Common myeloid progenitor, CD34-positive (primary cell): ENCODE measurements at regions not wholly inside any gene's neighbourhood (a gene's known extent, or its start where the extent isn't known, plus 50 kb on each side); places are given as distances from the start of the nearest gene placed in this dataset.

ENCODE experiments used
- CTCF ChIA-PET: fragments of 350-600 bp; sonication (Branson Sonifier 250); formaldehyde crosslinking; loops from one replicate; lab custom pipeline; 2021; ENCODE audit warnings: antibody characterized with exemption; lab: Charles Lee
- POLR2A ChIA-PET: fragments of 350-600 bp; sonication (Branson Sonifier 250); formaldehyde crosslinking; loops from one replicate; lab custom pipeline; 2021; ENCODE audit warnings: antibody characterized with exemption; lab: Charles Lee
- DNase-seq, 3 donors: peaks; one replicate each; pipeline versions ENCODE4 v3.0.0 to v3.0.0-alpha.2; 2013
- H3K27ac ChIP-seq, 2 experiments: 1 replicate in 1 of 2; 2 replicates in 1 of 2; pipeline ENCODE4 v1.7.0; 2013; ENCODE audit warnings: inconsistent platforms in 2 of 2, low read length in 2 of 2, mild to moderate bottlenecking in 2 of 2, low read depth in 1 of 2, moderate library complexity in 1 of 2; ENCODE audit not compliant: severe bottlenecking in 2 of 2, insufficient read depth in 1 of 2, poor library complexity in 1 of 2
- H3K27me3 ChIP-seq, 5 experiments: replicated peaks in 2 of 5; 1 replicate in 3 of 5; 2 replicates in 2 of 5; pipeline versions ENCODE4 v1.6.1 to v1.7.0; 2013; ENCODE audit warnings: low read length in 4 of 5, mild to moderate bottlenecking in 2 of 5, moderate library complexity in 2 of 5, inconsistent platforms in 1 of 5; ENCODE audit not compliant: insufficient read depth in 5 of 5, control insufficient read depth in 4 of 5
- H3K36me3 ChIP-seq, 4 experiments: 1 replicate in 2 of 4; 2 replicates in 2 of 4; pipeline versions ENCODE4 v1.6.1 to v1.7.0; 2013; ENCODE audit warnings: low read length in 3 of 4, control low read depth in 1 of 4, mild to moderate bottlenecking in 1 of 4; ENCODE audit not compliant: control insufficient read depth in 4 of 4, insufficient read depth in 4 of 4
- H3K4me1 ChIP-seq, 4 experiments: 1 replicate in 3 of 4; 2 replicates in 1 of 4; pipeline versions ENCODE4 v1.6.1 to v1.7.1; 2013; ENCODE audit warnings: low read length in 3 of 4, mild to moderate bottlenecking in 3 of 4, control low read depth in 1 of 4, inconsistent platforms in 1 of 4, moderate library complexity in 1 of 4; ENCODE audit not compliant: control insufficient read depth in 4 of 4, insufficient read depth in 4 of 4; ENCODE audit errors: control extremely low read depth in 1 of 4
- H3K4me3 ChIP-seq, 7 experiments: 1 replicate in 4 of 7; 2 replicates in 3 of 7; pipeline versions ENCODE4 v1.5.1 to v1.7.0; 2013; ENCODE audit warnings: mild to moderate bottlenecking in 7 of 7, low read length in 6 of 7, moderate library complexity in 6 of 7, inconsistent platforms in 2 of 7, low read depth in 2 of 7, control low read depth in 1 of 7; ENCODE audit not compliant: insufficient read depth in 4 of 7, control insufficient read depth in 1 of 7; ENCODE audit errors: extremely low read depth in 1 of 7
- H3K9me3 ChIP-seq, 5 experiments: 1 replicate in 4 of 5; 2 replicates in 1 of 5; pipeline versions ENCODE4 v1.6.1 to v1.7.1; 2013; ENCODE audit warnings: low read length in 4 of 5, mild to moderate bottlenecking in 2 of 5, inconsistent platforms in 1 of 5, low read depth in 1 of 5, moderate library complexity in 1 of 5; ENCODE audit not compliant: control insufficient read depth in 4 of 5, insufficient read depth in 2 of 5; ENCODE audit errors: control extremely low read depth in 1 of 5
- WGBS: methylation state at CpG from one replicate; pipeline ENCODE4 v1.1.5; 2013; ENCODE audit not compliant: insufficient coverage; 5-methylcytosine and 5-hydroxymethylcytosine counted together

DNA sequence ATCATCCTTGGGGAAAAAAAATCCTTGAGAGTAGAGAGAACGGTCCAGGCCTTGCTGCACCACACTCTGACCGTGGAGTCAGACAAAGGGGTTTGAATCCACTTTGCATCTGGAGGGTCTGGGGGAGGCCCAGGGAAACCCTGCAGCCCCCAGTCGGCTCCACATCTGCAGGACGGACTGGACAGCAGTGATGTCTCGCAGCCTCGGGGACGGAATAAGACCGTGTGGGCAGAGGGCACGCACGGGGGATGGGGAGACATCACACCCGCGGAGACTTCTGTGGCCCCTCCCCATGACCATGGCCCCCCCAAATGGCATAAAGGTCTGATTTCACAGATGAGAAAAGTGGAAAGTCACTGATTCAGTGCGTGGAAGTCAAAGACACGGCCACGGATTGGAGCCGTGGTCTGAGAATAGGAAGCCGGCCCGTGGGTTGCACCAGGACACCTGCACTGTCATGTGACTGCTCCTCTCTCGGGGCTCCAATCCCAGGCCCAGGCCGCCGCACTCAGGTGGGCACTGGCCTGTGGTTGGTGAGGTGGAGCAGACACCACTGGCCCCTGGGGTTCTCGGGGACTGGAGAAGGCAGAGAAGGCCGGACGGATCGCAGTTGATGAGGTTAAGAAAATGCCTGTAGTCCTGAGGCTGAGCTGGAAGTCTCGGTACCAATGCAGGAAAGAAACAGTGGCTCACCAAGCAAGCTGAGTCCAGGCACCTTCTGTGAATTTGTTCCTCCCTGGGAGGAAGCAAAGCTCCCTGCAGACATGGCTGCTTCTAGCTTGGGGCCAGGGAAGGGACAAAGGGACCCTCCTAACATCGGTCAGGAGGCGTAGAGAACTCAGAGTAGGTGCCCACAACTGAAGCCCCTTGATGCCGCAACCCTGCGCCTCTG lies 61.8 kb downstream of the RTP5 start:
- peaks cover 0 to 13% (median 5%) of the 10 kb centered on the region in 4 experiments for H3K36me3 ChIP-seq
- DNase-seq: no peak
- H3K4me3 ChIP-seq: no peak overlapping the region
- H3K27ac ChIP-seq: no peak overlapping the region
- WGBS: 97% methylated on average over 23 of the region's 30 CpGs
- ChIA-PET POLR2A (no interaction called here), CTCF (no interaction called here)
- peaks cover 0 to 5% (median 0%) of the 10 kb centered on the region in 5 experiments for H3K9me3 ChIP-seq
- H3K4me1 ChIP-seq: no peaks in the 10 kb centered on the region
- no peaks in the 10 kb centered on the region for H3K27me3 ChIP-seq

DNA sequence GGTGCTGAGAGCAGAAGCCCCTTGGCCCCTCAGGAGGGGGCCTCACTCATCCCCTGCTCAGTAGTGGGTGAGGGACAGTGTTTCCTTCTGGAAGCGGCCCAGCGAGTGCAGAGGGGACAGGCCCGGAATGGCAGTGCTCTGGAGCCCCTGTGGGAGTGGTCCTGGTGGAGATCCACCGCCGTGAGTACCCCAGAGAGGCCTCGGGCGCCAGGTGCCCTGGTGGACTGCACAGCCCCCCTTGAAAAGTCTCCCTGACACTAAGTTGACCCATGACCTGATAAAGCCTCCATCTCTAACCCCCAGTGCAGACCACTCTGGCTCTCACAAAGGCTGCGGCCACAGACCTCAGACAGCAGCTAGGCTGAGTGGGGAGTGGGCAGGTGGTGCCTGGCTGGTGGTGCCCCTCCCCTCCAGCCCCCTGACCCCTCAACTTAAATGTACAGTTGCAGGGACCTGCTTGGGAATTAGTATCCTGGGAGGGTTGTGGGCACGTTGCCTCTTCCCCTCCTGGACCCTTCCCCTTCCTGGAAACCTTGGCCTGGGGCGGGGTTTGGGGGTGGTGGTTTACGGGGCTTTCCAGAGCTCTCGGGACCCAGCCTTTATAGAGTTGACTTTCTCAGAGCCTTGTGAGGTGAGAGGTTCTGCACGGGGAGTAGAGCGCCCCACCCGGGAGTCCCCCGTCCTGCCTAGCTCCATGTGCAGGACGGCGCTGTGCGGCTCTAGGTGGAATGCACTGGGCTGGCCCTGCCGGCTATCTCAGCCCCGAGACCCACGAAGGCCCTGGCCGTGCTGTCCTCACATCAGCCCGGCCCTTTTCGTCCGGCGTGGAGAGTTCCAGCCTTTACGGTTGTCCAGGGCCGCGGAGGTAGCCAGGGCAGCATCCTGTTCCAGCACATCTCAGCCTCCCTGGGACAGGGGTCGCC lies 62.7 kb downstream of the RTP5 start:
- ChIA-PET CTCF (no interaction called here), POLR2A (no interaction called here)
- peaks cover 0 to 5% (median 0%) of the 10 kb centered on the region in 5 experiments for H3K9me3 ChIP-seq
- peaks cover 0 to 19% (median 5%) of the 10 kb centered on the region in 4 experiments for H3K36me3 ChIP-seq
- WGBS: 97% methylated on average over 26 of the region's 31 CpGs
- no peaks in the 10 kb centered on the region for H3K27me3 ChIP-seq
- no peak overlapping the region for H3K4me3 ChIP-seq
- no peak overlapping the region for H3K27ac ChIP-seq
- no peak for DNase-seq
- H3K4me1 ChIP-seq: no peaks in the 10 kb centered on the region

DNA sequence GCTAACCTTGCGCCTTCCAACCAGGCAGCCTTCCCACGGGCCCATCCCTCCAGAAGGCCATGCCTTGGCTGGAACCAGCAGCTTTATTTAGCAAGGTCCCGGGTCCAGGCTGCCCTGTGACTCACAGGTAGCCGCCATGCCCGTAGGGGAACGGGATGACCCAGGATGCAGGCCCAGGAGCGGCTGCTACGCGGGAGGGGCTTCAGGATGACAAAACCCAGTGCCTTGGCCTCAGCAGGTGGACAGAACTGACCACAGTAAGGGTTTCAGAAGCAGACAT lies 63.3 kb downstream of the RTP5 start:
- H3K27me3 ChIP-seq: no peaks in the 10 kb centered on the region
- H3K4me3 ChIP-seq: no peak overlapping the region
- 93% methylated on average over 9 of the region's 9 CpGs for WGBS
- ChIA-PET CTCF (no interaction called here), POLR2A (no interaction called here)
- DNase-seq: no peak
- H3K27ac ChIP-seq: no peak overlapping the region
- H3K9me3 ChIP-seq: peaks cover 0 to 5% (median 0%) of the 10 kb centered on the region in 5 experiments
- H3K4me1 ChIP-seq: no peaks in the 10 kb centered on the region
- H3K36me3 ChIP-seq: peaks cover 0 to 20% (median 5%) of the 10 kb centered on the region in 4 experiments

DNA sequence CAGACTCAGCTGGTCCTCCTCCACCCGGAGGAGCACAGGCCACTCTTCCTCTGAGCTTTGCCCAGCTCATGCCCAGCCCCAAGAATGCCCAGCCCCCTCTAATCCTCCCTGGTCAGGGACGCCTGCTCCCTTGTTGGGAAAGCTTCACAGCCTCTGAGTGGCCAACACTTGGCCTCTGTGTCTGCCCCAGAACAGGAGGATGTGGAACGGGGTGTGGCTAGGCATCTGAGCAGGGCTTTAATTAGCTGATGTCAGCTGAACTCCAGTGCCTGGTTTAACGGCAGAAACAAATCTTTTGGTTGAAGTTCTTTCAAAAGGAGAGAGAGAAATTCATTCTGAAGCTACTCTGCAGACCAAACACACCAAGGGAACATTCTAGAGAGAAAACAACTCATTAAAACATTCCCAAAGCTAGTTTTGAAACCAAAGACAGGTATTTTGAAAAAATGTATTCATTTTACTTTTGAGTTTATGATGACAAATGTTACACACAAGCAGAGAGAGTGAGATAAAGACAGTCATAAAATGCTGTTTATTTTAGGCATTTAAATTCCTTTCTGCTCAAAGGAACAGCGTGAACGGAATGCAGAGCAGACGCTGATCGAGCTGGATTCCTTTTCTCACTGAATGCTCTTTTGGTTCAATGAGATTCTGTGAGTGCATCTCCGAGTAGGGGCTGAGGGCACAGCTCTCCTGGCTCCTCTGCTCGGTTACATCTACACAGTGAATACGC lies 63.8 kb downstream of the RTP5 start:
- peaks cover 0 to 5% (median 0%) of the 10 kb centered on the region in 5 experiments for H3K9me3 ChIP-seq
- CTCF ChIA-PET: no interaction called here
- H3K4me3 ChIP-seq: no peak overlapping the region
- DNase-seq: no peak
- H3K27ac ChIP-seq: no peak overlapping the region
- no peaks in the 10 kb centered on the region for H3K4me1 ChIP-seq
- H3K27me3 ChIP-seq: no peaks in the 10 kb centered on the region
- POLR2A ChIA-PET: no interaction called here
- H3K36me3 ChIP-seq: peaks cover 0 to 20% (median 5%) of the 10 kb centered on the region in 4 experiments
- WGBS: 97% methylated on average over 10 of the region's 11 CpGs

DNA sequence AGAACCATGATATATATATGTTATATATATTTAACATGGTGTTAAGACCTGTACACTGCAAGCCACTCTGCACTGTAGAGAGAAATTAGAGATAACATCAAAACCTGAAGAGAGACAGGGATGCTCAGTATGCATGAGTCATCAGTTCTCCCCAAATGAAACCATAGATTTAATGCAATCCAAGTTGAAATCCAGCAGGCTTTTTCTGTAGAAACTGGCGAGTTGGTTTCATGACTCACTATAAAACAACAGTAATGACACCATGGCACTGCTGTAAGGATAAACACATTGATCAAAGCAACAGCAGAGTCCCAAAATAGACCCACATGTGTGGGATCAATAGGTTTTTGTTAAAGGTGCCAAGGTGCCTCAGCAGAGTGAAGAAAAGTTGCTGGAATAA lies 65.8 kb downstream of the RTP5 start:
- Histone ChIP-seq H3K27ac (no peak overlapping the region), H3K36me3 (peaks cover 0 to 20% (median 9%) of the 10 kb centered on the region in 4 experiments), H3K27me3 (no peaks in the 10 kb centered on the region), H3K4me1 (no peaks in the 10 kb centered on the region), H3K4me3 (no peak overlapping the region), H3K9me3 (peaks cover 0 to 5% (median 3%) of the 10 kb centered on the region in 5 experiments)
- CTCF ChIA-PET: interaction anchor here (1.1 kb wide), 1 partner anchor 16 kb away, joined by 3 read pairs; no protein-coding TSS in a partner anchor
- WGBS: no CpG with 5 or more reads among the region's 1 CpG
- POLR2A ChIA-PET: no interaction called here
- peak in 1 of 3 donors; percentile 12 for DNase-seq

DNA sequence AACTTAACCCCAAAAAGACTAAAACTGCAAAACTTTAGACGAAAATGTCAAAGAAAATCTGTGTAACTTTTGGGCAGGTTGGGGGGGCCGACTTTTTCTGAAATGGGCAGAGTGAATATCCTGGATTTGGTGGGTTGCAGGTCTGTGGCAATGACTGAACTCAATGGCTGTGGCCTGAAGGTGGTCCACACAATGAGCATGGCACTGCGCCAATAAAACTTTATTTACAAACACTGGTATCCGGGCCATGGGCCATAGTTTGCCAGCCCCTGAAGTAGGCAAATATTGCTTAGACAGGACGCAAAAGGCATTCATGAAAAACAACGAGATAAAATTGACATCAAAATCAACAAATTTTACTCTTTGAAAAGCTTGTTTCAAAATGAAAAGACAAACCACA lies 66.2 kb downstream of the RTP5 start:
- no peak for DNase-seq
- Histone ChIP-seq H3K4me3 (no peak overlapping the region), H3K36me3 (peaks cover 0 to 20% (median 9%) of the 10 kb centered on the region in 4 experiments), H3K27ac (no peak overlapping the region), H3K9me3 (peaks cover 0 to 9% (median 4%) of the 10 kb centered on the region in 5 experiments), H3K4me1 (peaks cover 0 to 4% (median 0%) of the 10 kb centered on the region in 4 experiments), H3K27me3 (no peaks in the 10 kb centered on the region)
- ChIA-PET CTCF (no interaction called here), POLR2A (no interaction called here)
- 100% methylated on average over 5 of the region's 6 CpGs for WGBS
